Liver (tissue), 3 donors: ENCODE measurements at regions not wholly inside any gene's neighbourhood (a gene's known extent, or its start where the extent isn't known, plus 50 kb on each side); places are given as distances from the start of the nearest gene placed in this dataset.
"Not testable (repeated sequence)": the region's sequence is repeated elsewhere in the genome, so short reads cannot be mapped to it uniquely, and the experiment has no call there.

Experiments used
- CTCF ChIP-seq: fragments of 150-350 bp; IDR thresholded peaks from 2 replicates; pipeline ENCODE4 v1.5.1; 2017; ENCODE audit warnings: improper control_type of control experiment, low read depth, low read length; ENCODE audit not compliant: missing input control
- EGR1 ChIP-seq, 2 donors: IDR thresholded peaks; 2 replicates each; pipeline ENCODE4 v1.6.1; 2016 to 2018; ENCODE audit warnings: antibody characterized with exemption in 2 of 2, low read depth in 2 of 2
- HNF4A ChIP-seq, 2 donors: conservative IDR thresholded peaks; 2 replicates each; pipeline ENCODE4 v1.6.1; 2016; ENCODE audit warnings: antibody characterized with exemption in 2 of 2, mild to moderate bottlenecking in 2 of 2
- JUND ChIP-seq, 2 donors: IDR thresholded peaks; 2 replicates each; pipeline ENCODE4 v1.6.1; 2016; ENCODE audit warnings: antibody characterized with exemption in 2 of 2
- MAX ChIP-seq: IDR thresholded peaks from 2 replicates; pipeline ENCODE4 v1.6.1; 2016; ENCODE audit warnings: antibody characterized with exemption
- NR2F2 ChIP-seq: IDR thresholded peaks from 2 replicates; pipeline ENCODE4 v1.6.1; 2016; ENCODE audit warnings: antibody characterized with exemption
- REST ChIP-seq: IDR thresholded peaks from 2 replicates; pipeline ENCODE4 v1.6.1; 2016; ENCODE audit warnings: antibody characterized with exemption, mild to moderate bottlenecking
- TAF1 ChIP-seq: conservative IDR thresholded peaks from 2 replicates; pipeline ENCODE4 v1.6.1; 2016; ENCODE audit warnings: antibody characterized with exemption, mild to moderate bottlenecking
- donor health status: healthy.
- donor health status: healthy.

- TF ChIP-seq NR2F2; CTCF; TAF1; REST; JUND (IDR thresholded peaks at IDR 0.05); HNF4A (conservative IDR thresholded peaks at IDR 0.05); MAX; EGR1 (IDR thresholded peaks at IDR 0.05; ENCODE audit: low read depth in 2 of 2): not testable (repeated sequence)
These were observed 63.3 kb upstream of the OR4C13 start for GRCh38 chr11:49888875-49889274.
